IMR-90 (cell line): ENCODE measurements at regions not wholly inside any gene's neighbourhood (a gene's known extent, or its start where the extent isn't known, plus 50 kb on each side); places are given as distances from the start of the nearest gene placed in this dataset.

Experiments
- ATAC-seq: fragments of 200-7000 bp; cut with Tn5 transposase; 2 replicates; pipeline ENCODE4 v1.9.1; 2020; ENCODE audit warnings: low read depth, mild to moderate bottlenecking, moderate library complexity
- BruUV-seq: library from RNA; stranded (reverse); fragments of 400-500 nt; replicated peaks from 2 replicates; lab custom pipeline; 2021; lab: Mats Ljungman, UMichigan
- CTCF ChIA-PET: fragments of 300-600 bp; formaldehyde crosslinking; extraction: SDS; loops from one replicate; lab custom pipeline; 2021; ENCODE audit warnings: antibody characterized with exemption; lab: Yijun Ruan, JAX
- POLR2A ChIA-PET: fragments of 300-600 bp; sonication (Branson Sonifier 250); formaldehyde crosslinking; loops from one replicate; lab custom pipeline; 2022; ENCODE audit warnings: antibody characterized with exemption; ENCODE audit not compliant: unreplicated experiment; lab: Charles Lee
- DNase-seq: peaks from one replicate; pipeline ENCODE4 v3.0.0; 2013
- H2AFZ ChIP-seq: replicated peaks from 2 replicates; pipeline ENCODE3; 2013; ENCODE audit warnings: low read length, mild to moderate bottlenecking; ENCODE audit not compliant: poor library complexity
- H2AK5ac ChIP-seq: 2 replicates; pipeline ENCODE4 v1.6.1; 2013; ENCODE audit warnings: low read depth, low read length, inconsistent platforms
- H2AK9ac ChIP-seq: replicated peaks from 2 replicates; pipeline ENCODE3; 2013; ENCODE audit warnings: mild to moderate bottlenecking, low read depth, low read length, moderate library complexity; ENCODE audit not compliant: poor library complexity
- H2BK120ac ChIP-seq: 2 replicates; pipeline ENCODE4 v1.6.1; 2013; ENCODE audit warnings: low read depth, low read length, inconsistent platforms
- H2BK15ac ChIP-seq: 3 replicates; pipeline ENCODE4 v1.6.1; 2013; ENCODE audit warnings: low read depth, low read length, inconsistent platforms
- H2BK20ac ChIP-seq: 2 replicates; pipeline ENCODE4 v1.6.1; 2013; ENCODE audit warnings: low read depth, mild to moderate bottlenecking, inconsistent platforms, low read length, moderate library complexity
- H2BK5ac ChIP-seq: 2 replicates; pipeline ENCODE4 v1.6.1; 2013; ENCODE audit warnings: mild to moderate bottlenecking, low read depth, low read length, inconsistent platforms; ENCODE audit not compliant: poor library complexity, severe bottlenecking
- H3K14ac ChIP-seq: replicated peaks from 2 replicates; pipeline ENCODE4 v1.6.1; 2013; ENCODE audit warnings: low read depth, low read length, inconsistent platforms
- H3K18ac ChIP-seq: 2 replicates; pipeline ENCODE4 v1.6.1; 2013; ENCODE audit warnings: low read depth, low read length, control low read depth
- H3K23ac ChIP-seq: 2 replicates; pipeline ENCODE4 v1.6.1; 2013; ENCODE audit warnings: low read depth, low read length, inconsistent platforms
- H3K27ac ChIP-seq: 2 replicates; pipeline ENCODE4 v1.5.1; 2013; ENCODE audit warnings: mild to moderate bottlenecking, control low read depth, low read length; ENCODE audit not compliant: insufficient read depth
- H3K27me3 ChIP-seq: 2 replicates; pipeline ENCODE4 v1.6.1; 2013; ENCODE audit warnings: low read length; ENCODE audit not compliant: control insufficient read depth, insufficient read depth
- H3K36me3 ChIP-seq: 2 replicates; pipeline ENCODE4 v1.6.1; 2013; ENCODE audit warnings: low read length, mixed read lengths; ENCODE audit not compliant: control insufficient read depth, insufficient read depth
- H3K4ac ChIP-seq: 2 replicates; pipeline ENCODE4 v1.6.1; 2013; ENCODE audit warnings: low read depth, low read length, inconsistent platforms
- H3K4me1 ChIP-seq: 2 replicates; pipeline ENCODE4 v1.6.1; 2013; ENCODE audit warnings: low read length, mixed read lengths; ENCODE audit not compliant: control insufficient read depth, insufficient read depth
- H3K4me2 ChIP-seq: 2 replicates; pipeline ENCODE4 v1.6.1; 2013; ENCODE audit warnings: low read depth, mild to moderate bottlenecking, control low read depth, low read length, moderate library complexity
- H3K4me3 ChIP-seq: 2 replicates; pipeline ENCODE4 v1.5.1; 2013; ENCODE audit warnings: low read depth, mild to moderate bottlenecking, control low read depth, low read length, moderate library complexity; ENCODE audit not compliant: insufficient read depth
- H3K56ac ChIP-seq: 2 replicates; pipeline ENCODE4 v1.6.1; 2013; ENCODE audit warnings: low read length, inconsistent platforms; ENCODE audit not compliant: insufficient read depth; ENCODE audit errors: extremely low read depth
- H3K79me1 ChIP-seq, 2 experiments: 2 replicates each; pipeline ENCODE4 v1.6.1; 2013; ENCODE audit warnings: low read length in 2 of 2, inconsistent platforms in 1 of 2, low read depth in 1 of 2
- H3K9ac ChIP-seq: 2 replicates; pipeline ENCODE4 v1.6.1; 2013; ENCODE audit warnings: low read depth, low read length, control low read depth
- H3K9me1 ChIP-seq: 2 replicates; pipeline ENCODE4 v1.6.1; 2013; ENCODE audit warnings: low read length, inconsistent platforms; ENCODE audit not compliant: insufficient read depth
- H3K9me3 ChIP-seq: 2 replicates; pipeline ENCODE4 v1.6.1; 2013; ENCODE audit warnings: low read length; ENCODE audit not compliant: control insufficient read depth, insufficient read depth
- H4K20me1 ChIP-seq: 2 replicates; pipeline ENCODE4 v1.6.1; 2013; ENCODE audit warnings: low read length, inconsistent platforms; ENCODE audit not compliant: insufficient read depth
- H4K5ac ChIP-seq: 2 replicates; pipeline ENCODE4 v1.6.1; 2013; ENCODE audit warnings: mild to moderate bottlenecking, low read depth, low read length, control low read depth
- H4K8ac ChIP-seq, 2 experiments: 2 replicates each; pipeline ENCODE4 v1.6.1; 2013; ENCODE audit warnings: low read depth in 2 of 2, low read length in 2 of 2, control low read depth in 1 of 2, inconsistent platforms in 1 of 2
- H4K91ac ChIP-seq: 2 replicates; pipeline ENCODE4 v1.6.1; 2013; ENCODE audit warnings: low read depth, low read length, inconsistent platforms; ENCODE audit not compliant: insufficient read depth
- BHLHE40 ChIP-seq: fragments of 150-350 bp; IDR thresholded peaks from 2 replicates; pipeline ENCODE4 v1.6.1; 2016; ENCODE audit warnings: mild to moderate bottlenecking, low read depth, low read length
- CEBPB ChIP-seq: IDR thresholded peaks from 2 replicates; pipeline ENCODE4 v1.6.1; 2012; ENCODE audit warnings: low read depth, low read length, improper control_type of control experiment
- MXI1 ChIP-seq: IDR thresholded peaks from 2 replicates; pipeline ENCODE4 v1.6.1; 2012; ENCODE audit warnings: low read depth, mild to moderate bottlenecking, low read length, moderate library complexity, borderline replicate concordance
- NFE2L2 ChIP-seq: fragments of 150-350 bp; IDR thresholded peaks from 2 replicates; pipeline ENCODE4 v1.6.1; 2016; ENCODE audit warnings: low read depth, mild to moderate bottlenecking, low read length
- POLR2A ChIP-seq: IDR thresholded peaks from 2 replicates; pipeline ENCODE4 v1.6.1; 2012; ENCODE audit warnings: mild to moderate bottlenecking, low read depth, low read length
- RCOR1 ChIP-seq: IDR thresholded peaks from 2 replicates; pipeline ENCODE4 v1.6.1; 2012; ENCODE audit warnings: mild to moderate bottlenecking, low read length, improper control_type of control experiment; ENCODE audit not compliant: insufficient replicate concordance
- SMC3 ChIP-seq: fragments of 150-350 bp; IDR thresholded peaks from 2 replicates; pipeline ENCODE4 v1.6.1; 2016; ENCODE audit warnings: low read depth, mild to moderate bottlenecking, antibody characterized with exemption, low read length, moderate library complexity
- WGBS, 2 experiments: methylation state at CpG; one replicate each; pipeline versions ENCODE4 v1.1.5 to v1.1.7; 2013; ENCODE audit warnings: missing lambda C conversion rate in 2 of 2; ENCODE audit not compliant: insufficient read length in 1 of 2; ENCODE audit errors: extremely low coverage in 2 of 2; 5-methylcytosine and 5-hydroxymethylcytosine counted together
- dilution Hi-C: fragments of 300-500 bp; cut with HindIII; formaldehyde crosslinking; loops from one replicate; pipeline ENCODE4 v1.14.3; 2018; ENCODE audit warnings: low sequenced_read_pairs; ENCODE audit not compliant: unreplicated experiment
- in situ Hi-C: fragments of 300-500 bp; cut with MboI; formaldehyde crosslinking; loops from 3 replicates; pipeline ENCODE4 v1.14.3; 2019; ENCODE audit warnings: low sequenced_read_pairs, inconsistent platforms, mixed read lengths
- intact Hi-C: fragments of 100-400 bp; cut with micrococcal nuclease; formaldehyde crosslinking; loops from 2 replicates; pipeline ENCODE4 v1.10.0; 2022
- TF ChIP-seq, protein P1 (sequence below): fragments of 150-350 bp; IDR thresholded peaks from 2 replicates; pipeline ENCODE4 v1.6.1; 2017; ENCODE audit warnings: mild to moderate bottlenecking, antibody characterized with exemption, low read length, low read depth
- TF ChIP-seq, protein P2 (sequence below): fragments of 150-350 bp; IDR thresholded peaks from 2 replicates; pipeline ENCODE4 v1.6.1; 2016; ENCODE audit warnings: low read depth, mild to moderate bottlenecking, low read length, moderate library complexity, borderline replicate concordance

- TF ChIP-seq MXI1 (no peak), RCOR1 (no peak), SMC3 (no peak), BHLHE40 (no peak), POLR2A (no peak), CEBPB (no peak), NFE2L2 (no peak)
- TF ChIP-seq, protein P1, sequence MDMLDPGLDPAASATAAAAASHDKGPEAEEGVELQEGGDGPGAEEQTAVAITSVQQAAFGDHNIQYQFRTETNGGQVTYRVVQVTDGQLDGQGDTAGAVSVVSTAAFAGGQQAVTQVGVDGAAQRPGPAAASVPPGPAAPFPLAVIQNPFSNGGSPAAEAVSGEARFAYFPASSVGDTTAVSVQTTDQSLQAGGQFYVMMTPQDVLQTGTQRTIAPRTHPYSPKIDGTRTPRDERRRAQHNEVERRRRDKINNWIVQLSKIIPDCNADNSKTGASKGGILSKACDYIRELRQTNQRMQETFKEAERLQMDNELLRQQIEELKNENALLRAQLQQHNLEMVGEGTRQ = no peak
- TF ChIP-seq, protein P2, sequence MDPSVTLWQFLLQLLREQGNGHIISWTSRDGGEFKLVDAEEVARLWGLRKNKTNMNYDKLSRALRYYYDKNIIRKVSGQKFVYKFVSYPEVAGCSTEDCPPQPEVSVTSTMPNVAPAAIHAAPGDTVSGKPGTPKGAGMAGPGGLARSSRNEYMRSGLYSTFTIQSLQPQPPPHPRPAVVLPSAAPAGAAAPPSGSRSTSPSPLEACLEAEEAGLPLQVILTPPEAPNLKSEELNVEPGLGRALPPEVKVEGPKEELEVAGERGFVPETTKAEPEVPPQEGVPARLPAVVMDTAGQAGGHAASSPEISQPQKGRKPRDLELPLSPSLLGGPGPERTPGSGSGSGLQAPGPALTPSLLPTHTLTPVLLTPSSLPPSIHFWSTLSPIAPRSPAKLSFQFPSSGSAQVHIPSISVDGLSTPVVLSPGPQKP = no peak
- Histone ChIP-seq H2AK5ac (no peak overlapping the region), H3K36me3 (no peaks in the 10 kb centered on the region), H3K9me1 (no peaks in the 10 kb centered on the region), H3K4ac (no peak overlapping the region), H2BK20ac (no peak overlapping the region), H3K18ac (no peak overlapping the region), H3K27me3 (no peaks in the 10 kb centered on the region; the same call in 1 of the 2 replicates), H3K9me3 (peaks cover 4% of the 10 kb centered on the region), H2BK15ac (no peak overlapping the region), H2BK120ac (no peak overlapping the region), H3K4me3 (no peak overlapping the region), H3K9ac (no peak overlapping the region), H3K23ac (no peak overlapping the region), H4K5ac (no peak overlapping the region), H4K8ac (no peak overlapping the region), H3K14ac (no peak overlapping the region), H3K4me2 (no peak overlapping the region), H3K79me1 (no peaks in the 10 kb centered on the region), H2AFZ (no peak overlapping the region), H2BK5ac (no peak overlapping the region), H4K91ac (no peak overlapping the region), H2AK9ac (no peak overlapping the region), H3K27ac (no peak overlapping the region), H3K56ac (no peak overlapping the region), H4K20me1 (no peaks in the 10 kb centered on the region), H3K4me1 (no peaks in the 10 kb centered on the region)
- in situ Hi-C loops = no loop called here
- DNase-seq (no peak), ATAC-seq (no peak)
- intact Hi-C loops = no loop called here
- ChIA-PET POLR2A (no interaction called here), CTCF (no interaction called here)
- no TSS peak for BruUV-seq
- dilution Hi-C loops = no loop called here
- WGBS, 2 experiments = no CpG with 5 or more reads among the region's 7 CpGs
Measured at GRCh38 chr14:94932589-94932988, 162.7 kb upstream of the GSC start.
